IMR-90 (cell line): ENCODE measurements at regions not wholly inside any gene's neighbourhood (a gene's known extent, or its start where the extent isn't known, plus 50 kb on each side); places are given as distances from the start of the nearest gene placed in this dataset.
A peak's percentile ranks its signal among the peaks of the same experiment; 100 is the strongest.

Experiments
- ATAC-seq: fragments of 200-7000 bp; cut with Tn5 transposase; 2 replicates; pipeline ENCODE4 v1.9.1; 2020; ENCODE audit warnings: low read depth, mild to moderate bottlenecking, moderate library complexity
- BruUV-seq: library from RNA; stranded (reverse); fragments of 400-500 nt; replicated peaks from 2 replicates; lab custom pipeline; 2021; lab: Mats Ljungman, UMichigan
- CTCF ChIA-PET: fragments of 300-600 bp; formaldehyde crosslinking; extraction: SDS; loops from one replicate; lab custom pipeline; 2021; ENCODE audit warnings: antibody characterized with exemption; lab: Yijun Ruan, JAX
- POLR2A ChIA-PET: fragments of 300-600 bp; sonication (Branson Sonifier 250); formaldehyde crosslinking; loops from one replicate; lab custom pipeline; 2022; ENCODE audit warnings: antibody characterized with exemption; ENCODE audit not compliant: unreplicated experiment; lab: Charles Lee
- DNase-seq: peaks from one replicate; pipeline ENCODE4 v3.0.0; 2013
- H2AFZ ChIP-seq: replicated peaks from 2 replicates; pipeline ENCODE3; 2013; ENCODE audit warnings: low read length, mild to moderate bottlenecking; ENCODE audit not compliant: poor library complexity
- H2AK5ac ChIP-seq: 2 replicates; pipeline ENCODE4 v1.6.1; 2013; ENCODE audit warnings: low read depth, low read length, inconsistent platforms
- H2AK9ac ChIP-seq: replicated peaks from 2 replicates; pipeline ENCODE3; 2013; ENCODE audit warnings: mild to moderate bottlenecking, low read depth, low read length, moderate library complexity; ENCODE audit not compliant: poor library complexity
- H2BK120ac ChIP-seq: 2 replicates; pipeline ENCODE4 v1.6.1; 2013; ENCODE audit warnings: low read depth, low read length, inconsistent platforms
- H2BK15ac ChIP-seq: 3 replicates; pipeline ENCODE4 v1.6.1; 2013; ENCODE audit warnings: low read depth, low read length, inconsistent platforms
- H2BK20ac ChIP-seq: 2 replicates; pipeline ENCODE4 v1.6.1; 2013; ENCODE audit warnings: low read depth, mild to moderate bottlenecking, inconsistent platforms, low read length, moderate library complexity
- H2BK5ac ChIP-seq: 2 replicates; pipeline ENCODE4 v1.6.1; 2013; ENCODE audit warnings: mild to moderate bottlenecking, low read depth, low read length, inconsistent platforms; ENCODE audit not compliant: poor library complexity, severe bottlenecking
- H3K14ac ChIP-seq: replicated peaks from 2 replicates; pipeline ENCODE4 v1.6.1; 2013; ENCODE audit warnings: low read depth, low read length, inconsistent platforms
- H3K18ac ChIP-seq: 2 replicates; pipeline ENCODE4 v1.6.1; 2013; ENCODE audit warnings: low read depth, low read length, control low read depth
- H3K23ac ChIP-seq: 2 replicates; pipeline ENCODE4 v1.6.1; 2013; ENCODE audit warnings: low read depth, low read length, inconsistent platforms
- H3K27ac ChIP-seq: 2 replicates; pipeline ENCODE4 v1.5.1; 2013; ENCODE audit warnings: mild to moderate bottlenecking, control low read depth, low read length; ENCODE audit not compliant: insufficient read depth
- H3K27me3 ChIP-seq: 2 replicates; pipeline ENCODE4 v1.6.1; 2013; ENCODE audit warnings: low read length; ENCODE audit not compliant: control insufficient read depth, insufficient read depth
- H3K36me3 ChIP-seq: 2 replicates; pipeline ENCODE4 v1.6.1; 2013; ENCODE audit warnings: low read length, mixed read lengths; ENCODE audit not compliant: control insufficient read depth, insufficient read depth
- H3K4ac ChIP-seq: 2 replicates; pipeline ENCODE4 v1.6.1; 2013; ENCODE audit warnings: low read depth, low read length, inconsistent platforms
- H3K4me1 ChIP-seq: 2 replicates; pipeline ENCODE4 v1.6.1; 2013; ENCODE audit warnings: low read length, mixed read lengths; ENCODE audit not compliant: control insufficient read depth, insufficient read depth
- H3K4me2 ChIP-seq: 2 replicates; pipeline ENCODE4 v1.6.1; 2013; ENCODE audit warnings: low read depth, mild to moderate bottlenecking, control low read depth, low read length, moderate library complexity
- H3K4me3 ChIP-seq: 2 replicates; pipeline ENCODE4 v1.5.1; 2013; ENCODE audit warnings: low read depth, mild to moderate bottlenecking, control low read depth, low read length, moderate library complexity; ENCODE audit not compliant: insufficient read depth
- H3K56ac ChIP-seq: 2 replicates; pipeline ENCODE4 v1.6.1; 2013; ENCODE audit warnings: low read length, inconsistent platforms; ENCODE audit not compliant: insufficient read depth; ENCODE audit errors: extremely low read depth
- H3K79me1 ChIP-seq, 2 experiments: 2 replicates each; pipeline ENCODE4 v1.6.1; 2013; ENCODE audit warnings: low read length in 2 of 2, inconsistent platforms in 1 of 2, low read depth in 1 of 2
- H3K9ac ChIP-seq: 2 replicates; pipeline ENCODE4 v1.6.1; 2013; ENCODE audit warnings: low read depth, low read length, control low read depth
- H3K9me1 ChIP-seq: 2 replicates; pipeline ENCODE4 v1.6.1; 2013; ENCODE audit warnings: low read length, inconsistent platforms; ENCODE audit not compliant: insufficient read depth
- H3K9me3 ChIP-seq: 2 replicates; pipeline ENCODE4 v1.6.1; 2013; ENCODE audit warnings: low read length; ENCODE audit not compliant: control insufficient read depth, insufficient read depth
- H4K20me1 ChIP-seq: 2 replicates; pipeline ENCODE4 v1.6.1; 2013; ENCODE audit warnings: low read length, inconsistent platforms; ENCODE audit not compliant: insufficient read depth
- H4K5ac ChIP-seq: 2 replicates; pipeline ENCODE4 v1.6.1; 2013; ENCODE audit warnings: mild to moderate bottlenecking, low read depth, low read length, control low read depth
- H4K8ac ChIP-seq, 2 experiments: 2 replicates each; pipeline ENCODE4 v1.6.1; 2013; ENCODE audit warnings: low read depth in 2 of 2, low read length in 2 of 2, control low read depth in 1 of 2, inconsistent platforms in 1 of 2
- H4K91ac ChIP-seq: 2 replicates; pipeline ENCODE4 v1.6.1; 2013; ENCODE audit warnings: low read depth, low read length, inconsistent platforms; ENCODE audit not compliant: insufficient read depth
- BHLHE40 ChIP-seq: fragments of 150-350 bp; IDR thresholded peaks from 2 replicates; pipeline ENCODE4 v1.6.1; 2016; ENCODE audit warnings: mild to moderate bottlenecking, low read depth, low read length
- CEBPB ChIP-seq: IDR thresholded peaks from 2 replicates; pipeline ENCODE4 v1.6.1; 2012; ENCODE audit warnings: low read depth, low read length, improper control_type of control experiment
- CHD1 ChIP-seq: IDR thresholded peaks from 2 replicates; pipeline ENCODE4 v1.6.1; 2012; ENCODE audit warnings: low read depth, low read length, improper control_type of control experiment
- CTCF ChIP-seq: conservative IDR thresholded peaks from 2 replicates; pipeline ENCODE4 v1.5.1; 2012; ENCODE audit warnings: mild to moderate bottlenecking, low read depth, low read length, improper control_type of control experiment
- FOS ChIP-seq: fragments of 150-350 bp; IDR thresholded peaks from 2 replicates; pipeline ENCODE4 v1.6.1; 2016; ENCODE audit warnings: low read depth, low read length
- MAFK ChIP-seq: IDR thresholded peaks from 2 replicates; pipeline ENCODE4 v1.6.1; 2012; ENCODE audit warnings: low read depth, low read length, improper control_type of control experiment
- MAZ ChIP-seq: IDR thresholded peaks from 2 replicates; pipeline ENCODE4 v1.6.1; 2012; ENCODE audit warnings: low read depth, mild to moderate bottlenecking, low read length, improper control_type of control experiment, moderate library complexity, borderline replicate concordance
- MXI1 ChIP-seq: IDR thresholded peaks from 2 replicates; pipeline ENCODE4 v1.6.1; 2012; ENCODE audit warnings: low read depth, mild to moderate bottlenecking, low read length, moderate library complexity, borderline replicate concordance
- NFE2L2 ChIP-seq: fragments of 150-350 bp; IDR thresholded peaks from 2 replicates; pipeline ENCODE4 v1.6.1; 2016; ENCODE audit warnings: low read depth, mild to moderate bottlenecking, low read length
- POLR2A ChIP-seq: IDR thresholded peaks from 2 replicates; pipeline ENCODE4 v1.6.1; 2012; ENCODE audit warnings: mild to moderate bottlenecking, low read depth, low read length
- RAD21 ChIP-seq: IDR thresholded peaks from 2 replicates; pipeline ENCODE4 v1.6.1; 2012; ENCODE audit warnings: low read length, improper control_type of control experiment
- RCOR1 ChIP-seq: IDR thresholded peaks from 2 replicates; pipeline ENCODE4 v1.6.1; 2012; ENCODE audit warnings: mild to moderate bottlenecking, low read length, improper control_type of control experiment; ENCODE audit not compliant: insufficient replicate concordance
- RFX5 ChIP-seq: IDR thresholded peaks from 2 replicates; pipeline ENCODE4 v1.8.0; 2012; ENCODE audit warnings: low read depth, mild to moderate bottlenecking, low read length, moderate library complexity
- SMC3 ChIP-seq: fragments of 150-350 bp; IDR thresholded peaks from 2 replicates; pipeline ENCODE4 v1.6.1; 2016; ENCODE audit warnings: low read depth, mild to moderate bottlenecking, antibody characterized with exemption, low read length, moderate library complexity
- WGBS, 2 experiments: methylation state at CpG; one replicate each; pipeline versions ENCODE4 v1.1.5 to v1.1.7; 2013; ENCODE audit warnings: missing lambda C conversion rate in 2 of 2; ENCODE audit not compliant: insufficient read length in 1 of 2; ENCODE audit errors: extremely low coverage in 2 of 2; 5-methylcytosine and 5-hydroxymethylcytosine counted together
- dilution Hi-C: fragments of 300-500 bp; cut with HindIII; formaldehyde crosslinking; loops from one replicate; pipeline ENCODE4 v1.14.3; 2018; ENCODE audit warnings: low sequenced_read_pairs; ENCODE audit not compliant: unreplicated experiment
- in situ Hi-C: fragments of 300-500 bp; cut with MboI; formaldehyde crosslinking; loops from 3 replicates; pipeline ENCODE4 v1.14.3; 2019; ENCODE audit warnings: low sequenced_read_pairs, inconsistent platforms, mixed read lengths
- intact Hi-C: fragments of 100-400 bp; cut with micrococcal nuclease; formaldehyde crosslinking; loops from 2 replicates; pipeline ENCODE4 v1.10.0; 2022
- TF ChIP-seq, protein P1 (sequence below): fragments of 150-350 bp; IDR thresholded peaks from 2 replicates; pipeline ENCODE4 v1.6.1; 2017; ENCODE audit warnings: mild to moderate bottlenecking, antibody characterized with exemption, low read length, low read depth
- TF ChIP-seq, protein P2 (sequence below): fragments of 150-350 bp; IDR thresholded peaks from 2 replicates; pipeline ENCODE4 v1.6.1; 2016; ENCODE audit warnings: low read depth, mild to moderate bottlenecking, low read length, moderate library complexity, borderline replicate concordance

- dilution Hi-C loops, result no loop called here
- in situ Hi-C loops, result no loop called here
- DNase-seq, result peak; percentile 5
- no peak overlapping the region for H2BK120ac ChIP-seq
- no peak overlapping the region for H2BK5ac ChIP-seq
- H3K56ac ChIP-seq, result no peak overlapping the region
- no peak overlapping the region for H3K14ac ChIP-seq
- no peak overlapping the region for H4K5ac ChIP-seq
- no peak overlapping the region for H3K9ac ChIP-seq
- TF ChIP-seq, protein P1, sequence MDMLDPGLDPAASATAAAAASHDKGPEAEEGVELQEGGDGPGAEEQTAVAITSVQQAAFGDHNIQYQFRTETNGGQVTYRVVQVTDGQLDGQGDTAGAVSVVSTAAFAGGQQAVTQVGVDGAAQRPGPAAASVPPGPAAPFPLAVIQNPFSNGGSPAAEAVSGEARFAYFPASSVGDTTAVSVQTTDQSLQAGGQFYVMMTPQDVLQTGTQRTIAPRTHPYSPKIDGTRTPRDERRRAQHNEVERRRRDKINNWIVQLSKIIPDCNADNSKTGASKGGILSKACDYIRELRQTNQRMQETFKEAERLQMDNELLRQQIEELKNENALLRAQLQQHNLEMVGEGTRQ, result no peak
- TF ChIP-seq RAD21 (no peak), RFX5 (no peak), CHD1 (no peak), CEBPB (no peak), BHLHE40 (no peak), POLR2A (no peak), MAFK (no peak), FOS (no peak), RCOR1 (no peak), SMC3 (no peak), NFE2L2 (no peak), MAZ (no peak), MXI1 (no peak), CTCF (no peak)
- TF ChIP-seq, protein P2, sequence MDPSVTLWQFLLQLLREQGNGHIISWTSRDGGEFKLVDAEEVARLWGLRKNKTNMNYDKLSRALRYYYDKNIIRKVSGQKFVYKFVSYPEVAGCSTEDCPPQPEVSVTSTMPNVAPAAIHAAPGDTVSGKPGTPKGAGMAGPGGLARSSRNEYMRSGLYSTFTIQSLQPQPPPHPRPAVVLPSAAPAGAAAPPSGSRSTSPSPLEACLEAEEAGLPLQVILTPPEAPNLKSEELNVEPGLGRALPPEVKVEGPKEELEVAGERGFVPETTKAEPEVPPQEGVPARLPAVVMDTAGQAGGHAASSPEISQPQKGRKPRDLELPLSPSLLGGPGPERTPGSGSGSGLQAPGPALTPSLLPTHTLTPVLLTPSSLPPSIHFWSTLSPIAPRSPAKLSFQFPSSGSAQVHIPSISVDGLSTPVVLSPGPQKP, result no peak
- H3K27ac ChIP-seq, result no peak overlapping the region
- ChIA-PET CTCF (no interaction called here), POLR2A (no interaction called here)
- H3K79me1 ChIP-seq, result no peaks in the 10 kb centered on the region
- intact Hi-C loops, result no loop called here
- no peaks in the 10 kb centered on the region for H3K4me1 ChIP-seq
- H3K4ac ChIP-seq, result no peak overlapping the region
- no peak overlapping the region for H2BK15ac ChIP-seq
- no peak overlapping the region for H2BK20ac ChIP-seq
- no peak overlapping the region for H2AFZ ChIP-seq
- H3K27me3 ChIP-seq, result no peaks in the 10 kb centered on the region
- no peak overlapping the region for H2AK5ac ChIP-seq
- no peak overlapping the region for H3K4me3 ChIP-seq
- BruUV-seq, result no TSS peak
- no peaks in the 10 kb centered on the region for H3K36me3 ChIP-seq
- no peak overlapping the region for H3K18ac ChIP-seq
- no peak overlapping the region for H2AK9ac ChIP-seq
- ATAC-seq, result no peak
- H4K91ac ChIP-seq, result no peak overlapping the region
- H4K20me1 ChIP-seq, result no peaks in the 10 kb centered on the region
- peaks cover 2% of the 10 kb centered on the region for H3K9me3 ChIP-seq
- WGBS, 2 experiments, result no CpG with 5 or more reads among the region's 2 CpGs
- no peak overlapping the region for H3K23ac ChIP-seq
- H4K8ac ChIP-seq, result no peak overlapping the region
- H3K9me1 ChIP-seq, result no peaks in the 10 kb centered on the region
- no peak overlapping the region for H3K4me2 ChIP-seq
Observed at GRCh38 chr12:87074781-87075180, 818.6 kb upstream of the MGAT4C start.
